H1 (cell line): ENCODE measurements at regions not wholly inside any gene's neighbourhood (a gene's known extent, or its start where the extent isn't known, plus 50 kb on each side); places are given as distances from the start of the nearest gene placed in this dataset.

Experiments
- BACH1 ChIP-seq: IDR thresholded peaks from 2 replicates; pipeline ENCODE4 v1.6.1; 2012; ENCODE audit warnings: low read length, improper control_type of control experiment
- BCL11A ChIP-seq, 2 experiments: IDR thresholded peaks; one replicate each; pipeline ENCODE4 v1.6.1; 2011; ENCODE audit warnings: low read depth in 2 of 2, low read length in 2 of 2, mild to moderate bottlenecking in 2 of 2
- CHD7 ChIP-seq: fragments of 300-600 bp; sonication (generic); IDR thresholded peaks from 2 replicates; pipeline ENCODE4 v1.7.1; 2012; ENCODE audit warnings: low read length, moderate library complexity, mild to moderate bottlenecking, inconsistent platforms; ENCODE audit not compliant: insufficient replicate concordance
- CREB1 ChIP-seq: IDR thresholded peaks from 2 replicates; pipeline ENCODE4 v1.6.1; 2012; ENCODE audit warnings: inconsistent platforms
- E2F6 ChIP-seq: IDR thresholded peaks from 2 replicates; pipeline ENCODE4 v1.6.1; 2012; ENCODE audit warnings: inconsistent platforms
- FOSL1 ChIP-seq: IDR thresholded peaks from 2 replicates; pipeline ENCODE4 v1.6.1; 2011; ENCODE audit warnings: mild to moderate bottlenecking, low read depth, low read length, moderate library complexity; ENCODE audit not compliant: insufficient read depth
- JUN ChIP-seq: IDR thresholded peaks from 2 replicates; pipeline ENCODE4 v1.6.1; 2011; ENCODE audit warnings: low read depth, mild to moderate bottlenecking, improper control_type of control experiment, low read length
- SIN3A ChIP-seq, 2 experiments: IDR thresholded peaks in 1 of 2; conservative IDR thresholded peaks in 1 of 2; 2 replicates each; pipeline ENCODE4 v1.6.1; 2011 to 2012; ENCODE audit warnings: low read length in 2 of 2, improper control_type of control experiment in 1 of 2, low read depth in 1 of 2, mild to moderate bottlenecking in 1 of 2
- SUZ12 ChIP-seq: fragments of 200-600 bp; sonication (generic); IDR thresholded peaks from 2 replicates; pipeline ENCODE4 v1.6.1; 2012; ENCODE audit warnings: mild to moderate bottlenecking, inconsistent platforms, low read length, moderate library complexity, mixed read lengths
- TAF1 ChIP-seq: IDR thresholded peaks from 2 replicates; pipeline ENCODE4 v1.6.1; 2011; ENCODE audit warnings: mild to moderate bottlenecking, low read depth, low read length

GRCh38 chr20:43787937-43788336 is 61.1 kb upstream of the GTSF1L start (continued):
- TF ChIP-seq CHD7 (no peak), CREB1 (no peak), SIN3A (conservative IDR thresholded peaks at IDR 0.05 in 1 of 2, IDR thresholded peaks at IDR 0.05 in 1 of 2; ENCODE audit: low read depth in 1 of 2, low read length in 2 of 2) (no peak), SUZ12 (no peak), TAF1 (no peak), FOSL1 (no peak), BACH1 (no peak), E2F6 (no peak), JUN (no peak), BCL11A (IDR thresholded peaks at IDR 0.05; ENCODE audit: low read depth in 2 of 2, low read length in 2 of 2) (no peak)
